NCI-H748 treated with DMSO at 0.1 percent for 48 hours (cell line): ENCODE measurements at regions not wholly inside any gene's neighbourhood (a gene's known extent, or its start where the extent isn't known, plus 50 kb on each side); places are given as distances from the start of the nearest gene placed in this dataset.
A peak's percentile ranks its signal among the peaks of the same experiment; 100 is the strongest.
"Not testable (repeated sequence)": the region's sequence is repeated elsewhere in the genome, so short reads cannot be mapped to it uniquely, and the experiment has no call there.

Experiments
- DNase-seq: peaks from one replicate; lab custom pipeline; 2025; lab: John Stamatoyannopoulos, UW

- DNase-seq: no peak
These were observed 212.1 kb upstream of the PRSS58 start for GRCh38 chr7:142469696-142470543.

GRCh38 chr7:142468871-142469665, 211.2 kb upstream of the PRSS58 start:
- DNase-seq: no peak

- DNase-seq: not testable (repeated sequence)
These were observed 209.3 kb upstream of the PRSS58 start for GRCh38 chr7:142467056-142467655.

- DNase-seq: no peak
These were observed 205.6 kb upstream of the PRSS58 start for GRCh38 chr7:142463401-142463850.

DNA sequence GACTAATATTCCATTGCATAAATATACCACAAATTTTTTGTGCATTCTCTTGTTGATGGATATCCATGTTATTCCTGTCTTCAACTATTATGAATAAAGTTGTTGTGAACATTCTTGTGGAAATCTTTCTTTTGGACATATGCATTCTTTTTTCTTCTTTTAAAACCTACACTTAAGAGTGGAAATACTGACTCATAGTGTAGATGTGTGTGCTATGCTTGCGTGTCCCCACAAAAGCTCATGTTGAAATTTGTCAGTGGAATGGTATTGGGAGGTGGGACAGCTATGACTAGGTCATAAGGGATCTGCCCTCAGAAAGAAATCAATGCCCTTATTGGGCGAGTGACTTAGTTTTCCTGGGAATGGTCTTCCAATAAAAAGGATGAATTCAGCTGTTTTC, 203.6 kb upstream of the PRSS58 start:
- no peak for DNase-seq

GRCh38 chr7:142460402-142461117, 202.7 kb upstream of the PRSS58 start:
- no peak for DNase-seq

- DNase-seq: peak; percentile 9
These were observed 201.7 kb upstream of the PRSS58 start for GRCh38 chr7:142459551-142459963.

- no peak for DNase-seq
These were observed 199.4 kb upstream of the PRSS58 start for GRCh38 chr7:142457146-142457703.

DNA sequence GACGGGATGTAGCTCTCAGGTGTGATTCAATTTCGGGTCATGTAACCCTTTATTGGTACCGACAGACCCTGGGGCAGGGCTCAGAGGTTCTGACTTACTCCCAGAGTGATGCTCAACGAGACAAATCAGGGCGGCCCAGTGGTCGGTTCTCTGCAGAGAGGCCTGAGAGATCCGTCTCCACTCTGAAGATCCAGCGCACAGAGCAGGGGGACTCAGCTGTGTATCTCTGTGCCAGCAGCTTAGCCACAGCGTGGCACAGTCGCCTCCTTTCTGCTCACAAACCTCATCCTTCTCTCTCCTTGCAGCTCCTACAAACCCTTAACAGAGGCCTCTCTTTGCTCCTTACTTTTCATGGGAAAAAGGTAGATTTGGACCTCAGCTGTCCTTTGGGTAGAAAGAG, 197.5 kb upstream of the PRSS58 start:
- no peak for DNase-seq

DNA sequence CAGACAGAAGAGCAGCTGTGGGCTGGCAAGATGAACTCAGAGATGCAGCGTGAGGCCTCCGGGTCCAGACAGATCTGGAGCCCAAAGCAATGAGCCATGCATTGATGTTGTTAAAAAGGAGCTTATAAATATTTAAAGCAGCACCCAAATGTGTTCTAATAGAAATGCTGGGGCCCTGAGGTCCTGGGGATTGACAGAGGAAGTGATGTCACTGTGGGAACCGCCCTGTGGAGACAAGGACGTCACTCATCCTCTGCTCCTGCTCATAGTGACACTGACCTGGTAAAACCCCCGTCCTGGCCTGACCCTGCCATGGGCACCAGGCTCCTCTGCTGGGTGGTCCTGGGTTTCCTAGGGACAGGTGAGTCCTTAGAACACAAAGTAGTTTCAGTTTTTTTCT, 197.0 kb upstream of the PRSS58 start:
- no peak for DNase-seq

DNA sequence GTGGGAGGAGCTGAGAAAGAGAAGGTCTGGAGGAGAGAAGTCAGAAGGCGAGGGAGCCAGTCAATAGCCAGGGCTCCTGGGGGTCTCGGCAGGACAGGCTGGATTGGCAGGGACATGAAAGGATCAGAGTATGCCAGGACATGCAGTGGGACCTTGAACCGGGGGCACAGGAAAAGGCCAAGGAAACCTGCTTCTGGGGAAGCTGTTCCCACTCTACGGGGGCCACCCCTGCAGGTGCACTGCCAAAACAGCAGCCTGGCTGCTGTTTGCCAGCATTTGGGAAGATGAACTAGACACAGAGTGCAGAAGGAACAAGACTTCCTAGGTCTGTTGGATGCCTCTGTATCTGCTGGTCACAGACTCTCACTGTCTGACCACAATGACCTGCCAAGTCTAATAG, 194.9 kb upstream of the PRSS58 start:
- no peak for DNase-seq

- no peak for DNase-seq
These were observed 194.0 kb upstream of the PRSS58 start for GRCh38 chr7:142451817-142452216.

DNA sequence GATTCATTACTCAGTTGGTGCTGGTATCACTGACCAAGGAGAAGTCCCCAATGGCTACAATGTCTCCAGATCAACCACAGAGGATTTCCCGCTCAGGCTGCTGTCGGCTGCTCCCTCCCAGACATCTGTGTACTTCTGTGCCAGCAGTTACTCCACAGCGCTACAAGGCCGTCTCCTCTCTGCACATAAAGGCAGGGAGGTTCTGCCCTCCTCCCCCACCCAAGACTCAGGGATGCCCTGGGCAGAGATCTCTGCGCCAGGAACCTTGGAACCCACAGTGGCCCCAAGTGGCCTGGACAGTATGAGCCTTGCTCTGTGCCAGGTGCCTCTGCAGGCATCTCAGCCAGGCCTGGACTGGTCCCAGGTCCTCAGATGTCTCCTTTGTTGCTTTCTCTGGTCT, 193.4 kb upstream of the PRSS58 start:
- no peak for DNase-seq

- no peak for DNase-seq
These were observed 192.8 kb upstream of the PRSS58 start for GRCh38 chr7:142450695-142451094.

DNA sequence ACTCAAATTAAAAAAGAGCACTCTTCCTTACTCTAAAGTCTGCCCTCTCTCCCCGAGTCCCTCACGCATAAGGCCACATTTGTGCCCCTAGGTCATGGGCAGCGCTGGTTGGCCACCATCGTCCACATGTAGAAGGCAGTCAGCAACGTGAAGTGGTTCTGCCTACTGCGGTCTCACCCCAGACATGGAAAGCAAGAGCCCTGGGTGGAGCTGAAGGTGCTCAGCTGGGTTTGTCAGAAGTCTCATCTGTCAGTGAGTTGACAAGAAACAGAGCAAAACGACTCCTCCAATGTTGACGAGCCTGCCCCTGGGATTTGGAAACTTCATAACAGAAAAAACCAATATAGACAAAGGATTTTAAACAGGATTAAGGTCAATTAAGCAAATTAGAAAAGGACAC, 192.3 kb upstream of the PRSS58 start:
- DNase-seq: no peak

- DNase-seq: not testable (repeated sequence)
These were observed 191.0 kb upstream of the PRSS58 start for GRCh38 chr7:142448857-142449256.

GRCh38 chr7:142447762-142448161, 189.9 kb upstream of the PRSS58 start:
- DNase-seq: no peak

DNA sequence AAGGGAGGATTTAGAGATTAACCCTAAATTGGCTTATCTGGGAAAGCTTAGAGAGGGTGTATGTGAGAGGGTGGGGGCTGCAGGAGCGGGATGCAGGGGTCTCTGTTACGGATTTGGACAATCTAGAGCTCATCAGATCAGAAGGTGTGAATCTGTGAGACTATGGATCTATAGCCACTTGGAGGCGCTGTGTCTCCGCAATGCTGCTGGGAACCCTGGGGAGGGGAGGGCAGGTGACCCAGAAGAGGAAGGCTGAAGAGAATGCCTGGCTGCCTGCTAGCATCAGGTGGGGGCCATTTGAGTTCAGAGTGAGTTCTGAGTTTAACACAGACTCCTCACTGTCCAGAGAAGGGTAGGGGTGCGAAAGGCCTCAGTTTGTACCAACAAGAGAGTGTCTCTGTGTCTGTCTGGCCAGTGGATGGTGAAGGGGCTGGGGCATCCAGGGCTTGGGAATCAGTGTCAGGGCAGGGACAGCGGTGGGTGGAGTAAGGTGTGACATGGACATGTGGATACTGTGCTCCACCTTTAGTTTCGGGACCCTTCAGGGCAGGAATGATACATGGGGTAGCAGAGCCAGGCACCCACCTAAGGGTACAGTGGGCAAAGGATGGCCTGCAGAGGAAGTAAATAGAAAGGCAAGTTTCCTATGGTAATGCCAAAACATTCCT, 187.3 kb upstream of the PRSS58 start:
- no peak for DNase-seq

- no peak for DNase-seq
These were observed 185.6 kb upstream of the PRSS58 start for GRCh38 chr7:142443216-142444010.

- no peak for DNase-seq
These were observed 184.5 kb upstream of the PRSS58 start for GRCh38 chr7:142442396-142442795.
